MM.1S (cell line): ENCODE measurements at regions not wholly inside any gene's neighbourhood (a gene's known extent, or its start where the extent isn't known, plus 50 kb on each side); places are given as distances from the start of the nearest gene placed in this dataset.

Experiments
- DNase-seq: peaks from one replicate; pipeline ENCODE4 v3.0.0-alpha.2; 2015
- H2AFZ ChIP-seq: fragments of 300-600 bp; sonication (generic); 2 replicates; pipeline ENCODE4 v1.6.0; 2016; ENCODE audit warnings: antibody characterized with exemption, low read length
- H3F3A ChIP-seq: fragments of 300-600 bp; sonication (generic); 2 replicates; pipeline ENCODE4 v1.6.1; 2016; ENCODE audit warnings: mild to moderate bottlenecking, antibody characterized with exemption, low read length, moderate library complexity, mixed read lengths; ENCODE audit not compliant: insufficient read depth
- H3K27ac ChIP-seq: fragments of 300-600 bp; sonication (generic); 2 replicates; pipeline ENCODE4 v1.5.1; 2016; ENCODE audit warnings: mild to moderate bottlenecking, low read length
- H3K27me3 ChIP-seq: fragments of 300-600 bp; sonication (generic); replicated peaks from 2 replicates; pipeline ENCODE4 v1.6.0; 2016; ENCODE audit warnings: low read length; ENCODE audit not compliant: insufficient read depth
- H3K36me3 ChIP-seq: fragments of 300-600 bp; sonication (generic); replicated peaks from 2 replicates; pipeline ENCODE4 v1.6.1; 2016; ENCODE audit warnings: mild to moderate bottlenecking, low read length, mixed read lengths; ENCODE audit not compliant: insufficient read depth
- H3K4me1 ChIP-seq: fragments of 300-600 bp; sonication (generic); 2 replicates; pipeline ENCODE4 v1.6.1; 2016; ENCODE audit warnings: low read length, mixed read lengths
- H3K4me2 ChIP-seq: fragments of 300-600 bp; sonication (generic); 2 replicates; pipeline ENCODE4 v1.6.0; 2016; ENCODE audit warnings: low read depth, low read length
- H3K4me3 ChIP-seq: fragments of 300-600 bp; sonication (generic); 2 replicates; pipeline ENCODE4 v1.5.1; 2016; ENCODE audit warnings: low read length, mixed read lengths
- H3K79me2 ChIP-seq: fragments of 300-600 bp; sonication (generic); 2 replicates; pipeline ENCODE4 v1.6.1; 2016; ENCODE audit warnings: mixed run types, low read length, mixed read lengths
- H3K9ac ChIP-seq: fragments of 300-600 bp; sonication (generic); 2 replicates; pipeline ENCODE4 v1.6.1; 2016; ENCODE audit warnings: low read length, mixed read lengths
- H3K9me2 ChIP-seq: fragments of 300-600 bp; sonication (generic); replicated peaks from 2 replicates; pipeline ENCODE4 v1.6.1; 2016; ENCODE audit warnings: mild to moderate bottlenecking, low read length, mixed read lengths; ENCODE audit not compliant: insufficient read depth
- H3K9me3 ChIP-seq: fragments of 300-600 bp; sonication (generic); replicated peaks from 2 replicates; pipeline ENCODE4 v1.6.1; 2016; ENCODE audit warnings: mild to moderate bottlenecking, low read length, mixed read lengths; ENCODE audit not compliant: insufficient read depth
- H4K20me1 ChIP-seq: fragments of 300-600 bp; sonication (generic); 2 replicates; pipeline ENCODE4 v1.6.1; 2016; ENCODE audit warnings: mild to moderate bottlenecking, low read length, moderate library complexity, mixed read lengths; ENCODE audit not compliant: insufficient read depth
- CTCF ChIP-seq: fragments of 300-600 bp; sonication (generic); IDR thresholded peaks from 2 replicates; pipeline ENCODE4 v1.5.1; 2016; ENCODE audit warnings: antibody characterized with exemption, low read length, mixed read lengths
- EZH2 ChIP-seq: fragments of 300-600 bp; sonication (generic); optimal IDR thresholded peaks from 2 replicates; pipeline ENCODE3; 2017; ENCODE audit warnings: low read depth, mild to moderate bottlenecking, antibody characterized with exemption, low read length, mixed read lengths
- EZH2phosphoT487 ChIP-seq: fragments of 300-600 bp; sonication (generic); IDR thresholded peaks from 2 replicates; pipeline ENCODE4 v1.6.1; 2018; ENCODE audit warnings: antibody characterized with exemption, low read length

GRCh38 chr20:1845163-1845523, 50.1 kb upstream of the SIRPA start:
- Histone ChIP-seq H3K4me2 (peak overlapping the region; percentile 20; the same call in 1 of the 2 replicates), H3K27me3 (no peaks in the 10 kb centered on the region), H3K4me3 (no peak overlapping the region), H3F3A (no peaks in the 10 kb centered on the region), H3K4me1 (peaks cover 22% of the 10 kb centered on the region), H3K9ac (no peak overlapping the region), H3K9me3 (no peaks in the 10 kb centered on the region), H3K9me2 (no peaks in the 10 kb centered on the region), H2AFZ (peak overlapping the region; percentile 53; the same call in 1 of the 2 replicates), H4K20me1 (no peaks in the 10 kb centered on the region), H3K79me2 (no peaks in the 10 kb centered on the region), H3K27ac (peak overlapping the region; percentile 50), H3K36me3 (no peaks in the 10 kb centered on the region)
- no peak for TF ChIP-seq EZH2
- TF ChIP-seq EZH2phosphoT487: no peak
- no peak for TF ChIP-seq CTCF
- DNase-seq: no peak

DNA sequence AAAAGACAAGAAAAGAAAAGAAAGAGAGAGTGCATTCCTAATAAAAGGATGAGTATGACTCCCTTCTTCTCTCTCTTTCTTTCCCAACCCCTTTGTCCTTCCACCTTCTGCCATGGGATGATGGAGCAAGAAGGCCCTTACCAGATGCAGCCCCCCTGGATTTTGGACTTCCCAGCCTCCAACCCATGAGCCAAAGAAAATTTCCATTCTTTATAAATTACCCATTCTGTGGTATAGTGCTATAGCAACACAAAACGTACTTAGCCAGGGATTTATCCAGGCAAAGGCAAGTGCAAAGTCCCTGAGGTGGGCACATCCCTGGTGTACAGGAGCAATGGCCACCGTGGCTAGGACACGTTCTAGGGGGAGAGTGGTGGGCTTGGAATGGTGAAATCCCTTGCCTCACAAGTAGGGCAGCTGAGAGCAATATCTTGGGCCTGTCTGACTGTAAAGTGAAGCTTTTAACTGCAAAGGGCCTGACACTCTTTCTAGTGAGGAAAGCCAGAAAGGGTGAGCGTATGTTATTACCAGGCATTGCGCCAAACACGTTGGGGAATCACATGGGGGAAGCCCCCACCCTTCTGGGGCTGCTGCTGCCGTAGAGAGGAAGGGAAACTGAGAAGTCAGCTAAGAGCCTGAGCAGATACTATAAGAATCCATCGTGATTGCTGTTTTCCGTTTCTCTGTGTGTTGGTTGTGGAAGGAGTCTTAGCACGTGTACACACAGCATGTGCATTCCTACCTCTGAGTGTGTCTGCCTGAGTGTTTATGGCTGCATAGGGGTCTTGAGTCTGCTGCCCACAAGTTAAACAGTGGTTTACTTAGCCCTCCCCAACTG, 50.7 kb upstream of the SIRPA start:
- Histone ChIP-seq H3K4me2 (peak overlapping the region; percentile 20; the same call in 1 of the 2 replicates), H2AFZ (peak overlapping the region; percentile 53), H3K27ac (peak overlapping the region; percentile 50), H3K9me2 (no peaks in the 10 kb centered on the region), H3F3A (no peaks in the 10 kb centered on the region), H3K4me1 (peaks cover 20% of the 10 kb centered on the region), H3K9ac (no peak overlapping the region), H3K9me3 (no peaks in the 10 kb centered on the region), H3K36me3 (no peaks in the 10 kb centered on the region), H3K4me3 (no peak overlapping the region), H3K27me3 (no peaks in the 10 kb centered on the region), H4K20me1 (no peaks in the 10 kb centered on the region), H3K79me2 (no peaks in the 10 kb centered on the region)
- peak; percentile 78 for DNase-seq
- no peak for TF ChIP-seq CTCF
- TF ChIP-seq EZH2: no peak
- no peak for TF ChIP-seq EZH2phosphoT487

GRCh38 chr20:1842281-1842680, 52.9 kb upstream of the SIRPA start:
- Histone ChIP-seq H3K4me2 (no peak overlapping the region), H3K9ac (no peak overlapping the region), H3K9me2 (no peaks in the 10 kb centered on the region), H3K9me3 (no peaks in the 10 kb centered on the region), H3F3A (no peaks in the 10 kb centered on the region), H4K20me1 (no peaks in the 10 kb centered on the region), H2AFZ (no peak overlapping the region), H3K79me2 (no peaks in the 10 kb centered on the region), H3K4me1 (peaks cover 20% of the 10 kb centered on the region), H3K36me3 (no peaks in the 10 kb centered on the region), H3K4me3 (no peak overlapping the region), H3K27ac (no peak overlapping the region), H3K27me3 (no peaks in the 10 kb centered on the region)
- no peak for DNase-seq
- TF ChIP-seq EZH2phosphoT487: no peak
- TF ChIP-seq CTCF: no peak
- no peak for TF ChIP-seq EZH2
